ENCODE measurements at regions not wholly inside any gene's neighbourhood (a gene's known extent, or its start where the extent isn't known, plus 50 kb on each side); places are given as distances from the start of the nearest gene placed in this dataset.
"Not testable (repeated sequence)": the region's sequence is repeated elsewhere in the genome, so short reads cannot be mapped to it uniquely, and the experiment has no call there.

- Histone ChIP-seq H3K27ac (ENCODE audit: low read depth, low read length) (no peak overlapping the region), H3K4me3 (ENCODE audit: low read length) (no peak overlapping the region), H3K9ac (ENCODE audit: low read length) (no peak overlapping the region), H3K4me1 (ENCODE audit: control insufficient read depth, insufficient read depth, low read length) (no peaks in the 10 kb centered on the region), H3K36me3 (ENCODE audit: control insufficient read depth, insufficient read depth, low read length) (no peaks in the 10 kb centered on the region), H3K27me3 (ENCODE audit: control insufficient read depth, insufficient read depth, low read length) (no peaks in the 10 kb centered on the region)
Measured at GRCh38 chr9:38329968-38330367, 62.5 kb upstream of the ALDH1B1 start.

GRCh38 chr9:38328765-38329164 lies 63.7 kb upstream of the ALDH1B1 start:
- no peaks in the 10 kb centered on the region for H3K27me3 ChIP-seq (ENCODE audit: control insufficient read depth, insufficient read depth, low read length)
- no peak overlapping the region for H3K27ac ChIP-seq (ENCODE audit: low read depth, low read length)
- no peak overlapping the region for H3K4me3 ChIP-seq (ENCODE audit: low read length)
- H3K36me3 ChIP-seq (ENCODE audit: control insufficient read depth, insufficient read depth, low read length) = no peaks in the 10 kb centered on the region
- no peak overlapping the region for H3K9ac ChIP-seq (ENCODE audit: low read length)
- no peaks in the 10 kb centered on the region for H3K4me1 ChIP-seq (ENCODE audit: control insufficient read depth, insufficient read depth, low read length)

- Histone ChIP-seq H3K36me3 (ENCODE audit: control insufficient read depth, insufficient read depth, low read length) (no peaks in the 10 kb centered on the region), H3K4me1 (ENCODE audit: control insufficient read depth, insufficient read depth, low read length) (no peaks in the 10 kb centered on the region), H3K9ac (ENCODE audit: low read length) (no peak overlapping the region), H3K27ac (ENCODE audit: low read depth, low read length) (no peak overlapping the region), H3K4me3 (ENCODE audit: low read length) (no peak overlapping the region), H3K27me3 (ENCODE audit: control insufficient read depth, insufficient read depth, low read length) (no peaks in the 10 kb centered on the region)
Measured at GRCh38 chr9:38326122-38326521, 66.4 kb upstream of the ALDH1B1 start.

GRCh38 chr9:38324213-38324612 lies 68.3 kb upstream of the ALDH1B1 start:
- H3K9ac ChIP-seq (ENCODE audit: low read length); H3K27me3 ChIP-seq (ENCODE audit: control insufficient read depth, insufficient read depth, low read length); H3K4me1 ChIP-seq (ENCODE audit: control insufficient read depth, insufficient read depth, low read length); H3K36me3 ChIP-seq (ENCODE audit: control insufficient read depth, insufficient read depth, low read length); H3K4me3 ChIP-seq (ENCODE audit: low read length); H3K27ac ChIP-seq (ENCODE audit: low read depth, low read length): not testable (repeated sequence)

- H3K4me3 ChIP-seq (ENCODE audit: low read length) = no peak overlapping the region
- no peak overlapping the region for H3K9ac ChIP-seq (ENCODE audit: low read length)
- no peaks in the 10 kb centered on the region for H3K36me3 ChIP-seq (ENCODE audit: control insufficient read depth, insufficient read depth, low read length)
- no peaks in the 10 kb centered on the region for H3K27me3 ChIP-seq (ENCODE audit: control insufficient read depth, insufficient read depth, low read length)
- H3K4me1 ChIP-seq (ENCODE audit: control insufficient read depth, insufficient read depth, low read length) = no peaks in the 10 kb centered on the region
- no peak overlapping the region for H3K27ac ChIP-seq (ENCODE audit: low read depth, low read length)
Measured at GRCh38 chr9:38322937-38323336, 69.6 kb upstream of the ALDH1B1 start.

- no peaks in the 10 kb centered on the region for H3K36me3 ChIP-seq (ENCODE audit: control insufficient read depth, insufficient read depth, low read length)
- H3K4me3 ChIP-seq (ENCODE audit: low read length) = no peak overlapping the region
- no peaks in the 10 kb centered on the region for H3K4me1 ChIP-seq (ENCODE audit: control insufficient read depth, insufficient read depth, low read length)
- peak overlapping the region; percentile 38 for H3K27ac ChIP-seq (ENCODE audit: low read depth, low read length)
- no peak overlapping the region for H3K9ac ChIP-seq (ENCODE audit: low read length)
- no peaks in the 10 kb centered on the region for H3K27me3 ChIP-seq (ENCODE audit: control insufficient read depth, insufficient read depth, low read length)
Measured at GRCh38 chr9:38319496-38320173, 72.9 kb upstream of the ALDH1B1 start.

- H3K27ac ChIP-seq (ENCODE audit: low read depth, low read length) = peak overlapping the region; percentile 38
- H3K4me3 ChIP-seq (ENCODE audit: low read length) = peak overlapping the region; percentile 13
- no peak overlapping the region for H3K9ac ChIP-seq (ENCODE audit: low read length)
Measured at GRCh38 chr9:38318759-38319495, 73.6 kb upstream of the ALDH1B1 start.

GRCh38 chr9:38316166-38316780 lies 76.2 kb upstream of the ALDH1B1 start:
- Histone ChIP-seq H3K4me1 (ENCODE audit: control insufficient read depth, insufficient read depth, low read length) (no peaks in the 10 kb centered on the region), H3K27me3 (ENCODE audit: control insufficient read depth, insufficient read depth, low read length) (no peaks in the 10 kb centered on the region), H3K4me3 (ENCODE audit: low read length) (no peak overlapping the region), H3K27ac (ENCODE audit: low read depth, low read length) (no peak overlapping the region), H3K36me3 (ENCODE audit: control insufficient read depth, insufficient read depth, low read length) (no peaks in the 10 kb centered on the region), H3K9ac (ENCODE audit: low read length) (no peak overlapping the region)

More at GRCh38 chr9:38318759-38319495, 73.6 kb upstream of the ALDH1B1 start:
- Histone ChIP-seq H3K4me1 (ENCODE audit: control insufficient read depth, insufficient read depth, low read length) (no peaks in the 10 kb centered on the region), H3K27me3 (ENCODE audit: control insufficient read depth, insufficient read depth, low read length) (no peaks in the 10 kb centered on the region), H3K36me3 (ENCODE audit: control insufficient read depth, insufficient read depth, low read length) (no peaks in the 10 kb centered on the region)

GRCh38 chr9:38315085-38315595 lies 77.4 kb upstream of the ALDH1B1 start:
- H3K36me3 ChIP-seq (ENCODE audit: control insufficient read depth, insufficient read depth, low read length) = no peaks in the 10 kb centered on the region
- H3K4me1 ChIP-seq (ENCODE audit: control insufficient read depth, insufficient read depth, low read length) = peaks cover 3% of the 10 kb centered on the region
- H3K9ac ChIP-seq (ENCODE audit: low read length) = no peak overlapping the region
- no peaks in the 10 kb centered on the region for H3K27me3 ChIP-seq (ENCODE audit: control insufficient read depth, insufficient read depth, low read length)
- no peak overlapping the region for H3K4me3 ChIP-seq (ENCODE audit: low read length)
- H3K27ac ChIP-seq (ENCODE audit: low read depth, low read length) = no peak overlapping the region

GRCh38 chr9:38313421-38313820 lies 79.1 kb upstream of the ALDH1B1 start:
- H3K36me3 ChIP-seq (ENCODE audit: control insufficient read depth, insufficient read depth, low read length) = no peaks in the 10 kb centered on the region

GRCh38 chr9:38312406-38312805 lies 80.1 kb upstream of the ALDH1B1 start:
- no peak overlapping the region for H3K4me3 ChIP-seq (ENCODE audit: low read length)
- H3K4me1 ChIP-seq (ENCODE audit: control insufficient read depth, insufficient read depth, low read length) = peaks cover 3% of the 10 kb centered on the region
- H3K9ac ChIP-seq (ENCODE audit: low read length) = no peak overlapping the region
- H3K27ac ChIP-seq (ENCODE audit: low read depth, low read length) = no peak overlapping the region
- H3K36me3 ChIP-seq (ENCODE audit: control insufficient read depth, insufficient read depth, low read length) = no peaks in the 10 kb centered on the region
- H3K27me3 ChIP-seq (ENCODE audit: control insufficient read depth, insufficient read depth, low read length) = no peaks in the 10 kb centered on the region

More at GRCh38 chr9:38313421-38313820, 79.1 kb upstream of the ALDH1B1 start:
- Histone ChIP-seq H3K27ac (ENCODE audit: low read depth, low read length) (no peak overlapping the region), H3K4me1 (ENCODE audit: control insufficient read depth, insufficient read depth, low read length) (peaks cover 3% of the 10 kb centered on the region), H3K9ac (ENCODE audit: low read length) (no peak overlapping the region), H3K27me3 (ENCODE audit: control insufficient read depth, insufficient read depth, low read length) (no peaks in the 10 kb centered on the region), H3K4me3 (ENCODE audit: low read length) (no peak overlapping the region)

GRCh38 chr9:38311382-38312270 lies 80.9 kb upstream of the ALDH1B1 start:
- peaks cover 3% of the 10 kb centered on the region for H3K4me1 ChIP-seq (ENCODE audit: control insufficient read depth, insufficient read depth, low read length)
- no peaks in the 10 kb centered on the region for H3K36me3 ChIP-seq (ENCODE audit: control insufficient read depth, insufficient read depth, low read length)
- H3K4me3 ChIP-seq (ENCODE audit: low read length) = peak overlapping the region; percentile 10
- no peaks in the 10 kb centered on the region for H3K27me3 ChIP-seq (ENCODE audit: control insufficient read depth, insufficient read depth, low read length)
- no peak overlapping the region for H3K27ac ChIP-seq (ENCODE audit: low read depth, low read length)
- H3K9ac ChIP-seq (ENCODE audit: low read length) = no peak overlapping the region
